ENCODE measurements at regions not wholly inside any gene's neighbourhood (a gene's known extent, or its start where the extent isn't known, plus 50 kb on each side); places are given as distances from the start of the nearest gene placed in this dataset.

- DNase-seq (ENCODE audit: low spot score in 2 of 2): no peak
- Histone ChIP-seq H3K36me3 (no peaks in the 10 kb centered on the region), H3K27me3 (no peaks in the 10 kb centered on the region), H3K9me3 (no peaks in the 10 kb centered on the region), H3K4me1 (no peaks in the 10 kb centered on the region), H3K27ac (no peak overlapping the region), H3K4me3 (no peak overlapping the region)
- no peak for TF ChIP-seq CTCF (IDR thresholded peaks at IDR 0.05)
- intact Hi-C loops (cut with DNase I): no loop called here
Observed at GRCh38 chr1:2893473-2894120, 92.1 kb upstream of the TTC34 start.

- no peak for TF ChIP-seq CTCF (IDR thresholded peaks at IDR 0.05)
- no peaks in the 10 kb centered on the region for H3K4me1 ChIP-seq
- DNase-seq (ENCODE audit: low spot score in 2 of 2): no peak
- no peaks in the 10 kb centered on the region for H3K27me3 ChIP-seq
- H3K36me3 ChIP-seq: no peaks in the 10 kb centered on the region
- no peak overlapping the region for H3K27ac ChIP-seq
- intact Hi-C loops (cut with DNase I): no loop called here
- no peaks in the 10 kb centered on the region for H3K9me3 ChIP-seq
- H3K4me3 ChIP-seq: no peak overlapping the region
Observed at GRCh38 chr1:2894381-2895041, 93.0 kb upstream of the TTC34 start.

- intact Hi-C loops (cut with DNase I): no loop called here
- H3K4me3 ChIP-seq: no peak overlapping the region
Observed at GRCh38 chr1:2896824-2897223, 95.3 kb upstream of the TTC34 start.

GRCh38 chr1:2903226-2903625, 101.7 kb upstream of the TTC34 start:
- H3K27me3 ChIP-seq: no peaks in the 10 kb centered on the region
- intact Hi-C loops (cut with DNase I): no loop called here
- H3K4me3 ChIP-seq: no peak overlapping the region
- no peak overlapping the region for H3K27ac ChIP-seq
- TF ChIP-seq CTCF (IDR thresholded peaks at IDR 0.05): no peak
- H3K4me1 ChIP-seq: no peaks in the 10 kb centered on the region
- no peak for DNase-seq (ENCODE audit: low spot score in 2 of 2)
- no peaks in the 10 kb centered on the region for H3K36me3 ChIP-seq
- no peaks in the 10 kb centered on the region for H3K9me3 ChIP-seq

More at GRCh38 chr1:2896824-2897223, 95.3 kb upstream of the TTC34 start:
- H3K27me3 ChIP-seq: no peaks in the 10 kb centered on the region
- H3K36me3 ChIP-seq: no peaks in the 10 kb centered on the region
- TF ChIP-seq CTCF (IDR thresholded peaks at IDR 0.05): no peak
- H3K4me1 ChIP-seq: no peaks in the 10 kb centered on the region
- H3K9me3 ChIP-seq: no peaks in the 10 kb centered on the region
- DNase-seq (ENCODE audit: low spot score in 2 of 2): no peak
- H3K27ac ChIP-seq: no peak overlapping the region

- no peaks in the 10 kb centered on the region for H3K36me3 ChIP-seq
- no peaks in the 10 kb centered on the region for H3K27me3 ChIP-seq
- H3K4me3 ChIP-seq: no peak overlapping the region
- no peak overlapping the region for H3K27ac ChIP-seq
- no peaks in the 10 kb centered on the region for H3K4me1 ChIP-seq
- intact Hi-C loops (cut with DNase I): no loop called here
- no peak for DNase-seq (ENCODE audit: low spot score in 2 of 2)
- H3K9me3 ChIP-seq: no peaks in the 10 kb centered on the region
- no peak for TF ChIP-seq CTCF (IDR thresholded peaks at IDR 0.05)
Observed at GRCh38 chr1:2904191-2904590, 102.7 kb upstream of the TTC34 start.
